ENCODE measurements at regions not wholly inside any gene's neighbourhood (a gene's known extent, or its start where the extent isn't known, plus 50 kb on each side); places are given as distances from the start of the nearest gene placed in this dataset.

DNA sequence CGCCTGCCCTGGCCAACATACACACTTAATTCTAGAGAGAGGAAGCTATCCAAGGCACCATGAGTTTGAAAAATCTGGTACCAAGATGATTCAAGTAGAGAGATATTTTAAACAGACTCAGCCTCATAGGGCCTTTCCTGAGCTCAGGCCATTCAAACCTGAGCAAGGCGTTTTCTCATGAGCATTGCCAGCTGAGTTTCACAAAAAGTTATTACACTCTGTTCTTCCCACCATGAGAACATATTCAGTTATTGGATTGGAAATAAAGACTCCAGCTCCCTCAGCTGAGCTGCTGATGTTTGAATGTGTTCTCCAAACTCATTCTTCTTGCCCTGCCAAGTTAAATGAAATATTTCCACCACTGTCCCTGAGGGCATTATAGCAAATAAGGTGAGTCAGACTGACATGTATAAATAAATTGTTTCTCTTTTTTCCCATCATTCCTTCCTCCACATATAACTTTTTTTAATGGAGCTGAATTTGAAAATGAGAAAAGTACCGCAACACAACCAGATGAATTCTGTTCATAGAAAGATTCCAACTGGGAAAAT is 429.6 kb downstream of the RAB28 start:
- TF ChIP-seq POLR2AphosphoS5 (IDR thresholded peaks at IDR 0.05; ENCODE audit: borderline replicate concordance, low read depth, low read length) (no peak), EZH2 (IDR thresholded peaks at IDR 0.05) (no peak)
